Uterus (tissue), 2 donors: ENCODE measurements at regions not wholly inside any gene's neighbourhood (a gene's known extent, or its start where the extent isn't known, plus 50 kb on each side); places are given as distances from the start of the nearest gene placed in this dataset.

Source experiments
- CTCF ChIP-seq, 4 experiments: fragments of 200-600 bp in 2 of 4; fragments of 450-650 bp in 2 of 4; sonication (generic) in 2 of 4; IDR thresholded peaks; one replicate each; pipeline ENCODE4 v1.5.1; 2016 to 2019; ENCODE audit warnings: antibody characterized with exemption in 4 of 4, mild to moderate bottlenecking in 2 of 4, moderate library complexity in 1 of 4
- POLR2A ChIP-seq, 2 donors: fragments of 450-650 bp; IDR thresholded peaks; one replicate each; pipeline ENCODE4 v1.6.1; 2016; ENCODE audit warnings: antibody characterized with exemption in 2 of 2, mild to moderate bottlenecking in 1 of 2, moderate library complexity in 1 of 2

DNA sequence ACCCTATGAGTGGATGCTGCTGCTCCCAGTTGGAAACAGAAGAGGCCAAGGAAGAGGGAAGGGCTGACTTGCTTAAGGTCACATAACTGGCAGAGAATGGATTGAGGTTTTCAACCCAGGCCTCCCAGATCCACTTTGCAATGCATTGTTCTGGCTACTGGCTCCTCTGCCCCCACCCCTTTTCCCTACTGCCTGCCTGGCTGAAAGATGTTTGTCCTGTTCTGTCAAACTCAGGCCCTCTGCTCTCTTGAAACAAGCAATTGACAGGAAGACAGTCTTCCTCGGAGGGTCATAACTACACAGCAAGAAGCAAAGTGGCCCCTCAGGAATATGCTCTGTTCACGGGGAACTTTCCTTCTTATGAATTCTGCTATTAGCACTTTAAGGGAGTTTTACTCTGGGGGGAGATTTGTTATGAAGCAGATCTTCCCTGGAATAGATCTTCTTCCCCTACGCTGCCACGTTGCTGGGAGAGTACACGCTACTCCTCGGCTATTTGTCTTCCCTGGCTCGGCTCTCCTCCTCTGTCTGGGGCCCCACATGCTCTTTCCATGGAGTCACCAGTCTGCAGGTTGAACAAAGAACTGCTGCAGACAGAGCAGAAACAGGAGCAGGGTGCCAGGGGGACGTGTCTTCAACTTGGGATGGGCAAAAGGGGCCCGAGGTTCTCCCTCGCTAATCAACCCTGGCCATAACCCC lies 436.1 kb downstream of the TYW1 start:
- TF ChIP-seq CTCF (IDR thresholded peaks at IDR 0.05) (no peak), POLR2A (IDR thresholded peaks at IDR 0.05) (no peak)
